COR-L47 (cell line): ENCODE measurements at regions not wholly inside any gene's neighbourhood (a gene's known extent, or its start where the extent isn't known, plus 50 kb on each side); places are given as distances from the start of the nearest gene placed in this dataset.

ENCODE experiments used
- DNase-seq: peaks from one replicate; lab custom pipeline; 2025; lab: John Stamatoyannopoulos, UW

- DNase-seq = no peak
Observed at GRCh38 chr15:70473581-70474370, 289.6 kb downstream of the UACA start.

- no peak for DNase-seq
Observed at GRCh38 chr15:70471517-70471916, 291.8 kb downstream of the UACA start.

GRCh38 chr15:70470556-70471191, 292.7 kb downstream of the UACA start:
- DNase-seq = no peak

- no peak for DNase-seq
Observed at GRCh38 chr15:70469651-70470555, 293.5 kb downstream of the UACA start.

- DNase-seq = no peak
Observed at GRCh38 chr15:70469182-70469581, 294.2 kb downstream of the UACA start.

GRCh38 chr15:70466895-70467529, 296.3 kb downstream of the UACA start:
- DNase-seq = peak; percentile 42

DNA sequence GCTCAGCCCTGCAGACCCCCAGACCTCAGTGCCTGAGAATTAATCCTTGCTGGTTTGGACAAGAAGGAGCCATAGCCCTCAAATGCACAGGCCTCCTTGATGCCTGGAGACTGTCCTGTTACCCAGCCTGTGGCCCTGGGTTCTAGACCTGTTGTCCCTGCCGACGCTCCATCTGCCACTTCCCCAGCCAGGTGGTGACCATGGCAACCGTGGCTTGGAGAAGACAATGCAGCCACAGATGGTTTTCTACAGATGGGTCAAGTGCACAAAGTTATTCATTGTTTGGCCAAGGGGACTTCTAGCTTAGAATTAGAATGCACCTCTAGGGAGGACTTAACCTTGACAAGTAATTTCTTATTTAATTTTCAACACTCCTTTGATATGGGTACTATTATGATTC, 297.1 kb downstream of the UACA start:
- no peak for DNase-seq

GRCh38 chr15:70465812-70466211, 297.5 kb downstream of the UACA start:
- no peak for DNase-seq

DNA sequence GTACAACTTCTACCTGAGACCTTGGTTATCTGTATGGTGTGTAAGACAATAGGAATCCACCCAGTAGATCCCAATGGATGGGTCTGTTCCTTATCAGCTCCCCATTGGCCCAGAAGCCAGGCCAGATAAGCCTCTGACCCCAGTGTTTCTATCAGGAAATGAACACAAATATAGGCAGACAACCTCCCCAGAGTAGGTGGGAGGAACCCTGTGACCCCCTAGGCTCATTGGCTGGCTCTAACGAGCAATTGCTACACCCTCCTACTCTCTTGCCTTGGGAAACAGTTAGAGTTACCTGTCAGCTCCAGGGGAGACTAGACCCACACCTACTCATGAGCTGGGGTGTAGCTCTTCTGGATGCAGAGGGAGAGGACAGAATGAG, 299.9 kb downstream of the UACA start:
- no peak for DNase-seq

GRCh38 chr15:70461992-70462391, 301.4 kb downstream of the UACA start:
- no peak for DNase-seq

GRCh38 chr15:70461017-70461416, 302.3 kb downstream of the UACA start:
- no peak for DNase-seq

DNA sequence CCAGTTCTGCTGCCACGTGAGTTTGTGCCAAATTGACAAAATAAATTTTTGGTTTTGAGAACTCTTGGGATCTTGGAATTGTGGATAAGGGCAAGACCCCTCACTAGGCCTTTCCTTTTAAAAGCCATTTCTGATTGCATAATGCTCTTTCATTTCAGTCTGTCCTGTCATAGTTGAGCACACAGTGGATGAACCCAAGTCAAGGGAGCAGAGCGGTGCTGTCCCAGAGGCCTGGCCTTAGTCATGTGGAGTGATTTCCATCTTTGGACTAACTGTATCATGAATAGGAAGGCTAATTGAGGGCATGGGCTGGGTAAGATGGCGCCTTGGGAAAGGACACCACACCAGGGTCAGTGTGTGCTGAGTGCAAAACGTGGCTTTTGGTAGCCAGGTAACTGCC, 304.0 kb downstream of the UACA start:
- DNase-seq = no peak

DNA sequence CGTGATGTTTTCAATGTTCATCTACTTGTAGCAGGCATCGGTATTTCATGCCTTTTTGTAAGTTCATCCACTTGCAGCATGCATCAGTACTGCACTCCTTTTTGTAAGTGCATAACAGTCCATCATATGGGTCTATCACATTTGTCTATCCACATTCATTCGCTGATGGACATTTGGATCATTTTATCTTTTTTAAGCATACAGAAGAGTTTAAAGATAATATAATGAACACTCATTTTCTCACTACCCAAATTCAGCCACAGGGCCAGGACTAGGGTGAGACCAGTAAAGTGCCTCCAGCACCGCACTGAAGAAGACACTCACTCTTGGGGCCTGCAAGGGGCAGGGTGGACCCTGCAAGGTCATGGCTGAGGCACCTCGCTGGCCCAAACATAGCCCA, 309.6 kb downstream of the UACA start:
- DNase-seq = no peak

DNA sequence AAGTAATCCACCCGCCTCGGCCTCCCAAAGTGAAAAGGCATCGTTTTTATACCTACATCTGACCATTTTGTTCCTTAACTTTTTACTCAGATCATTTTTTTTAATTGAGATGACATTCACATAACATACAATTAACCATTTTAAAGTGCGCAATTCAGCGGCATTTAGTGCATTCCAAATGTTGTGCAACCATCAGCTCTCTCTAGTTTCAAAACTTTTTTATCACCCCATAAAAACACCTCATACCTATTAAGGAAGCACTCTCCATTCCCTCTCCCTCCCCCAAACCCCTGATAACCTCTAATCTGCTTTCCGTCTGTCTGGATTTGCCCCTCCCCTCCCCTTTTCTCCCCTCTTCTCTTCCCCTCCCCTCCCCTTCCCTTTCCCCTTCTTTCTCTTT, 310.1 kb downstream of the UACA start:
- no peak for DNase-seq

DNA sequence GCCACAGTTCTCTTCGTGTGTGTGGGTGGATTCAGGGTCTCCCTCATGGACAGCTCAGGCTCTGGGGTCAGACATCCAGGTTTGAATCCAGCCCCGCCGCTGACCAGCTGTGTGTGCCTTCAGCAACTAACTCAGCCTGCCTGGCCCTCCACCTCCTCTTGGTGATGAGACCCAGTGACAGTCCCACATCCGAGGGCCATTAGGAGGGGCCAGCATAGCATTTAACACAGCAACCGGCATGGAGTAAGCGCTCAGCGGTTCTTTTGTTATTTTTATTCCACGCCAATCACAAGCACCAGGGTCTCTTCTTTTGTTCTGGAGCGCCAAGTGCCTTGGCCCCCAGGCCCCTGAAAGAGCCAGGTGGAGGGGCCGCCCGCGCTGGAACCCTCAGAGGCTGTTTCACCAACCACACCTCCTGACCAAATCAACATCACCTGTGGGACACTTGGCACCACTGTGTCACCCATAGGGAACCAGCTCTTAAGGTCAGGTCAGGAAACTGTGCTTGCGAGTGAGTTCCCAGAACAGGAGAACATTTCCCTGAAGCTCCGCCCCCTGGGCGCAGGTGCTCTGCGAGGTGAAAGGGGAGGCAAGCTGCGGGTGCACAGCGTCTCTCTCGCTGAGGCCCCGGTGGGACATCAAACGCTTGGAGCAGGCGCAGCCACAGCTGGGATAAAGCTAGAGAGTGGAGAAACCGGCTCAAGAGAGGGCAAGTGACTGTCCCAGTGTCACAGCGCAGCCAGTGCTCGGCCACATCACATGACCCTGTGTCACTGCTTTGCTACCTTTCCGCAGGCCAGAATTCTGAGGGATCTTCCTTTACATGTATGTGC, 311.3 kb downstream of the UACA start:
- DNase-seq = no peak

GRCh38 chr15:70450142-70450443, 313.3 kb downstream of the UACA start:
- no peak for DNase-seq

GRCh38 chr15:70449311-70450141, 313.8 kb downstream of the UACA start:
- DNase-seq = no peak

GRCh38 chr15:70447928-70448698, 315.2 kb downstream of the UACA start:
- no peak for DNase-seq

DNA sequence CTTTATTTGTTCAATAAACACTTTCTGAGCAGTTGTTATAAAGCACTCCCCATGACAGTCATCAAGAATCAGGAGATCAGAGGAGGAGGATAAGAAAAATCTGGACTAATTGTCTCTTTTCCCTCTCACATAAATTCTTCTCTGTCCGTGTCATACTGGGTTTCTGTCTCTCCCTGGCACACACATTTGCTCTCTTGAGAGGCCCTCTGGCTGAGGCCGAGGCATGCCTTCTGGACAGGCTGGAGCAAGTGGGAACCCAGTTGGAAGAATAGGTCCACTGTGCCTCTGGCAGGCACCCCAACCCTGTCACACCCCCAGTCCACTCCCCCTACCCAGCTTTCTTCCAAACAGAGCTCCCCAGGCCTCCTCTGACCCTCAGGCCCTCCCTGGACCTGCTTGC, 315.8 kb downstream of the UACA start:
- no peak for DNase-seq

DNA sequence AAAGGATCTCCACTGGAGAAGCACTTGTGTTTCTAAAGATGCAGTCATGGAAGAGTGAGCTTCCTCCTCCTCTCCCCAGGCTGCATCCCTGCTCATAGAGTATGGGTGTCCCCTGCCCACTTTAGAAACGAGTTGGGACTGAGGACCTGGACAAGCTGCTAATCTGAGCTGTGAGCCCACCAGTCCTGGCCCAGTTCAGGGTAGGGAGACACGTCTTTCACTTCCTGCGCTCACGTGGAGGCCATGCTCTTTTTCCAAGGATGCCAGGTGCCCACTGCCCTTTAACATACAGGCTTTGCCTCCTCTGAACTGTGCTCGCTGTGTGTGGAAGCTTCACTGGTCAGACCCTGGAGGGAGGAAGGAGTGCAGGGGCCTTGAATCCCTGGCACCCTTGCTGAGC, 316.3 kb downstream of the UACA start:
- DNase-seq = no peak
